Breast epithelium (tissue), 3 donors: ENCODE measurements at regions not wholly inside any gene's neighbourhood (a gene's known extent, or its start where the extent isn't known, plus 50 kb on each side); places are given as distances from the start of the nearest gene placed in this dataset.

ENCODE experiments used
- POLR2A ChIP-seq: fragments of 450-650 bp; IDR thresholded peaks from one replicate; pipeline ENCODE4 v1.6.1; 2016; ENCODE audit warnings: antibody characterized with exemption, mild to moderate bottlenecking, moderate library complexity
- TF ChIP-seq, protein P1 (sequence below), 3 donors: fragments of 450-650 bp; IDR thresholded peaks; one replicate each; pipeline ENCODE4 v1.5.1; 2016 to 2017; ENCODE audit warnings: antibody characterized with exemption in 3 of 3, mild to moderate bottlenecking in 3 of 3, moderate library complexity in 3 of 3

DNA sequence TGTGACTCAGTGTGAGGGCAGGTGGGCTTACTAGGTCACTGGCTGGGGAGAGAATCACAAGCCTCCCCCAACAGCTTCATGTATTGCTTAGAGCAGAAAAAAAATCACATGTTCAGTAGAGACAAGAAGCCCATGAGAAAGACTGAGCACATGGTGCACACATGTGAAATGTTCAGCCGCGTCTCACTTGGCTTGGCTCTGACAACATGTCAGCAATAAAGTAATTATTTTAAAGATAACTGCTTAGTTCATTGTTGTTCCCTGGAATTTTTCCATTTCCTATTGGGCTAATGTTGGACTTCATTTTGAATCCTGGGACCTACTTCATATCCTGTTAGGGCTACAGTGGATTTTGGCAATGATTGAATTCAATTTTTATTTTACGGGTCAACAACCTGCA, 222.6 kb downstream of the C6orf118 start:
- TF ChIP-seq, protein P1, sequence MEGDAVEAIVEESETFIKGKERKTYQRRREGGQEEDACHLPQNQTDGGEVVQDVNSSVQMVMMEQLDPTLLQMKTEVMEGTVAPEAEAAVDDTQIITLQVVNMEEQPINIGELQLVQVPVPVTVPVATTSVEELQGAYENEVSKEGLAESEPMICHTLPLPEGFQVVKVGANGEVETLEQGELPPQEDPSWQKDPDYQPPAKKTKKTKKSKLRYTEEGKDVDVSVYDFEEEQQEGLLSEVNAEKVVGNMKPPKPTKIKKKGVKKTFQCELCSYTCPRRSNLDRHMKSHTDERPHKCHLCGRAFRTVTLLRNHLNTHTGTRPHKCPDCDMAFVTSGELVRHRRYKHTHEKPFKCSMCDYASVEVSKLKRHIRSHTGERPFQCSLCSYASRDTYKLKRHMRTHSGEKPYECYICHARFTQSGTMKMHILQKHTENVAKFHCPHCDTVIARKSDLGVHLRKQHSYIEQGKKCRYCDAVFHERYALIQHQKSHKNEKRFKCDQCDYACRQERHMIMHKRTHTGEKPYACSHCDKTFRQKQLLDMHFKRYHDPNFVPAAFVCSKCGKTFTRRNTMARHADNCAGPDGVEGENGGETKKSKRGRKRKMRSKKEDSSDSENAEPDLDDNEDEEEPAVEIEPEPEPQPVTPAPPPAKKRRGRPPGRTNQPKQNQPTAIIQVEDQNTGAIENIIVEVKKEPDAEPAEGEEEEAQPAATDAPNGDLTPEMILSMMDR (IDR thresholded peaks at IDR 0.05), result no peak
- TF ChIP-seq POLR2A, result no peak
